Right lobe of liver (tissue), 6 donors: ENCODE measurements at regions not wholly inside any gene's neighbourhood (a gene's known extent, or its start where the extent isn't known, plus 50 kb on each side); places are given as distances from the start of the nearest gene placed in this dataset.

ENCODE experiments used
- ATAC-seq, 4 donors: fragments of 200-7000 bp; cut with Tn5 transposase; one replicate each; pipeline ENCODE4 v1.9.1; 2020; ENCODE audit warnings: mild to moderate bottlenecking in 4 of 4, moderate library complexity in 4 of 4
- DNase-seq, 3 donors: peaks; one replicate each; pipeline ENCODE4 v3.0.0-alpha.2; 2020
- H3K27ac ChIP-seq, 3 donors: fragments of 200-600 bp; one replicate each; pipeline ENCODE4 v1.8.0; 2022
- H3K27me3 ChIP-seq, 2 donors: fragments of 200-600 bp; one replicate each; pipeline ENCODE4 v1.8.0; 2022
- H3K36me3 ChIP-seq, 4 donors: fragments of 200-600 bp; sonication (generic) in 1 of 4; one replicate each; pipeline versions ENCODE4 v1.5.1 to v1.8.0; 2017 to 2022; ENCODE audit warnings: control low read depth in 1 of 4
- H3K4me1 ChIP-seq, 4 donors: fragments of 200-600 bp; sonication (generic) in 1 of 4; one replicate each; pipeline versions ENCODE4 v1.5.1 to v1.8.0; 2017 to 2022; ENCODE audit warnings: control low read depth in 1 of 4
- H3K4me3 ChIP-seq, 3 donors: fragments of 200-600 bp; one replicate each; pipeline ENCODE4 v1.8.0; 2022
- H3K9me3 ChIP-seq, 4 donors: fragments of 200-600 bp; sonication (generic) in 1 of 4; one replicate each; pipeline versions ENCODE4 v1.5.1 to v1.8.0; 2017 to 2022; ENCODE audit warnings: control low read depth in 1 of 4
- POLR2A ChIP-seq: fragments of 450-650 bp; IDR thresholded peaks from one replicate; pipeline ENCODE4 v1.6.1; 2017; ENCODE audit warnings: antibody characterized with exemption, mild to moderate bottlenecking
- WGBS: methylation state at CpG from one replicate; pipeline ENCODE4 v1.1.6; 2018; ENCODE audit warnings: low coverage, low lambda C conversion rate; ENCODE audit not compliant: insufficient coverage; ENCODE audit errors: missing lambda C conversion rate; 5-methylcytosine and 5-hydroxymethylcytosine counted together
- intact Hi-C, 2 donors: fragments of 100-400 bp; cut with DNase I; formaldehyde crosslinking; loops; one replicate each; pipeline versions ENCODE4 v1.11.2 to v1.14.1; 2022
- TF ChIP-seq, protein P1 (sequence below), 4 donors: fragments of 200-600 bp in 3 of 4; fragments of 450-650 bp in 1 of 4; IDR thresholded peaks; one replicate each; pipeline versions ENCODE4 v1.5.1 to v1.8.0; 2016 to 2022; ENCODE audit warnings: antibody characterized with exemption in 4 of 4, mild to moderate bottlenecking in 2 of 4
- donor health status: DM: no; HTN: yes; CAD: no.
- donor health status: DM: no; HTN: no; CAD: no.
- donor health status: DM: no; HTN: no; CAD: no.
- donor health status: DM: no; HTN: yes; CAD: no.
- donor health status: DM: no; HTN: yes; CAD: no.

DNA sequence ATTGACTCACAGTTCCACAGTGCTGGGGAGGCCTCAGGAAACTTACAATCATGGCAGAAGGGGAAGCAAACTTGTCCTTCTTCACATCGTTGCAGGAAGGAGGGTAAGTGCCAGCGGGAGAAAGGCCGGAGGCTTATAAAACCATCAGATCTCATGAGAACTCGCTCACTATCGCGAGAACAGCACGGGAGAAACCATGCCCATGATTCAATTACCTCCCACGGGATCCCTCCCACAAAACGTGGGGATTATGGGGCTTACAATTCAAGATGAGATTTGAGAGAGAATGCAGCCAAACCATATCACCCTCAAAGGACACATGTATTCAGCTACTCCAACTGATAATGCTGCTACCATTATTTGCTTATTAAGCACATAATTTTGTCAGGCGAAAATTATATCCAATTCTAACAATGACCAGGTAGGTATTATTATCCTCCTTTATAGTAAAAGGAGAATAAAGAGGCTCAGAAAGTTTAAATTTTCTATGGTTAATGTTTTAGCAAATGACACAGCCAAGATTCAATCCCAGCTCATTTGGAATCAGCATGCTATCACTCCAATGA is 327.2 kb upstream of the CDIN1 start:
- no peak for ATAC-seq
- Histone ChIP-seq H3K4me3 (no peak overlapping the region), H3K27ac (no peak overlapping the region), H3K9me3 (no peaks in the 10 kb centered on the region), H3K36me3 (no peaks in the 10 kb centered on the region), H3K27me3 (no peaks in the 10 kb centered on the region), H3K4me1 (no peaks in the 10 kb centered on the region)
- no peak for DNase-seq
- intact Hi-C loops = no loop called here
- WGBS = 66% methylated on average over 6 of the region's 10 CpGs
- TF ChIP-seq, protein P1, sequence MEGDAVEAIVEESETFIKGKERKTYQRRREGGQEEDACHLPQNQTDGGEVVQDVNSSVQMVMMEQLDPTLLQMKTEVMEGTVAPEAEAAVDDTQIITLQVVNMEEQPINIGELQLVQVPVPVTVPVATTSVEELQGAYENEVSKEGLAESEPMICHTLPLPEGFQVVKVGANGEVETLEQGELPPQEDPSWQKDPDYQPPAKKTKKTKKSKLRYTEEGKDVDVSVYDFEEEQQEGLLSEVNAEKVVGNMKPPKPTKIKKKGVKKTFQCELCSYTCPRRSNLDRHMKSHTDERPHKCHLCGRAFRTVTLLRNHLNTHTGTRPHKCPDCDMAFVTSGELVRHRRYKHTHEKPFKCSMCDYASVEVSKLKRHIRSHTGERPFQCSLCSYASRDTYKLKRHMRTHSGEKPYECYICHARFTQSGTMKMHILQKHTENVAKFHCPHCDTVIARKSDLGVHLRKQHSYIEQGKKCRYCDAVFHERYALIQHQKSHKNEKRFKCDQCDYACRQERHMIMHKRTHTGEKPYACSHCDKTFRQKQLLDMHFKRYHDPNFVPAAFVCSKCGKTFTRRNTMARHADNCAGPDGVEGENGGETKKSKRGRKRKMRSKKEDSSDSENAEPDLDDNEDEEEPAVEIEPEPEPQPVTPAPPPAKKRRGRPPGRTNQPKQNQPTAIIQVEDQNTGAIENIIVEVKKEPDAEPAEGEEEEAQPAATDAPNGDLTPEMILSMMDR (IDR thresholded peaks at IDR 0.05) = no peak
- no peak for TF ChIP-seq POLR2A

DNA sequence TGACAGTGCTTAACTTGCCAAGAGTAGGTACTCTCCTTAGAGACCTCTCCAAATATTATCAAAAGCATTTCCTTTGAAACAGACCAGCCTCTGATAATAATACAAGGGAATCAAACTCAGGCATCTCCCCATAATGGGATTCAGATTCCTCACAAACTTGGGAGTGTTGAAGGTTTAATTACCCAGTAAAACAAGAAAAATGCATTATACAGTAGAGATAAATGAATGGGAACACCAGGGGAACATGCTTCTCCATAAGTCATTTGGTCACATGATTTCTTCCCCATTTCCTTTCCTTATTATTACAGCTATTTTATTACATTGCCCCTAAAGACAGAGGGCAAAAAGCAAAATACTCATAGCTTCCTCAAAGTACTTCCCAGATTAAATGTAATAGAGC is 325.0 kb upstream of the CDIN1 start:
- DNase-seq = no peak
- Histone ChIP-seq H3K4me3 (no peak overlapping the region), H3K4me1 (no peaks in the 10 kb centered on the region), H3K27ac (no peak overlapping the region), H3K36me3 (no peaks in the 10 kb centered on the region), H3K27me3 (no peaks in the 10 kb centered on the region), H3K9me3 (no peaks in the 10 kb centered on the region)
- no peak for ATAC-seq
- intact Hi-C loops = no loop called here
- TF ChIP-seq, protein P1 (IDR thresholded peaks at IDR 0.05) = no peak
- TF ChIP-seq POLR2A = no peak

DNA sequence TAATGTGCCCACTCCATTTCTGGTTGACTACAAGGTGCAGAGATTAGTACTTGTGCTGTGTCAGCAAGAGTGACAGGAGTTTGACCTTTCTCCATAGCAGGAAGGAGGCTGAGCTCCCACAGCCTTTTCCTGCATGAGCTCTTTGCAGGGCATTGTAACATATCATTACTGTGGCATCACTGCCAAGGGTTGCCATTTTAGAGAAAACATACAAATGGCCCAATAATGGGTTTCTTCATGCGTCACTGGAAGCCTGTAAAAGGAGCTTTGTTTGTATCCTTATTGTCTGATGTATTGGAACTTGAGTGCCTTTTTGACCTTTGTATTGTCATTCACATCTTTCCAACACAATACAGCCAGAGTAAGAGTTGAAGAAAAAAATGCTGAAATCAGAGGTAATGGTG is 323.0 kb upstream of the CDIN1 start:
- DNase-seq (no peak), ATAC-seq (no peak)
- Histone ChIP-seq H3K9me3 (no peaks in the 10 kb centered on the region), H3K4me1 (no peaks in the 10 kb centered on the region), H3K4me3 (no peak overlapping the region), H3K36me3 (no peaks in the 10 kb centered on the region), H3K27ac (no peak overlapping the region), H3K27me3 (no peaks in the 10 kb centered on the region)
- intact Hi-C loops = no loop called here
- no peak for TF ChIP-seq POLR2A
- TF ChIP-seq, protein P1 (IDR thresholded peaks at IDR 0.05) = no peak
- 81% methylated on average over 1 of the region's 1 CpG for WGBS

DNA sequence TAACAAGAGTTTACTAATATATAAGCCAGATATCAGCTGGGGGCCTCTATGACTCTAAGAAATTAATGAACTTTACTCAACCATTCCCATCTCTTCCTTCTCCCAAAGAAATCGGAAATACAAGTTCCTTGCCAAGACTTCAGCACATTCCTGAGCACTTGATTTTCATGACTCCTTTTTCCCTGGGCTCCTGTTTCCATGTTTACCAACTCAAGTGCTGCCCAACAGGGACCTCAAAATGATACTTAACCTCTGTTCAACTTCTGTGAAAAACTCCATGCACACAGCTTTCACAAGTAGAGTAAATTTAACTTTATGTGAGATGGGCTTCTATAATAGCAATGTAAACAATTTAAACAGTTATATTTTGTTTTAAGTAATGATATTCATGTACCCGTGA is 315.8 kb upstream of the CDIN1 start:
- H3K27ac ChIP-seq = no peak overlapping the region
- no peaks in the 10 kb centered on the region for H3K36me3 ChIP-seq
- 61% methylated on average over 2 of the region's 2 CpGs for WGBS
- no peaks in the 10 kb centered on the region for H3K4me1 ChIP-seq
- no peaks in the 10 kb centered on the region for H3K27me3 ChIP-seq
- ATAC-seq = no peak
- no peak overlapping the region for H3K4me3 ChIP-seq
- DNase-seq = no peak
- intact Hi-C loops = no loop called here
- H3K9me3 ChIP-seq = no peaks in the 10 kb centered on the region
- TF ChIP-seq, protein P1 (IDR thresholded peaks at IDR 0.05) = no peak
- no peak for TF ChIP-seq POLR2A

DNA sequence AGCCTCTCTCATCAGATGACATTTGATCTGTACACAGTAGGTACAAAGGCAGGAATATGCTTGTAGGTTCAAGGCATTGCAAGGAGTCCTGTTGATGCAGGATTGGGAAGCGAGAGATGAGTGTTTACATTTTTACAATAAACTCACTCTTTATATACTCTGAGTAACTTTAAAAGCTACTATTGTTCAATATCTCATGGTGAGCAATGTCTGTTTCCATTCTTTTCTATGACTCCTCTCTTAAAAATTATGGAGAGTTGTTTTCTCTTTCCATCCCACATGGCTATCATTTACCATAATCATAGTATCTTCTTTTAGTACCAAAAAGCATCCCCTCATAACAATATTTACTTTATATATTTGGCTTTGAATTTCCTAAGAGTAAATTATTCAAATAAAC is 314.0 kb upstream of the CDIN1 start:
- ATAC-seq (no peak), DNase-seq (no peak)
- TF ChIP-seq POLR2A = no peak
- TF ChIP-seq, protein P1 (IDR thresholded peaks at IDR 0.05) = no peak
- Histone ChIP-seq H3K27me3 (no peaks in the 10 kb centered on the region), H3K27ac (no peak overlapping the region), H3K36me3 (no peaks in the 10 kb centered on the region), H3K4me1 (no peaks in the 10 kb centered on the region), H3K4me3 (no peak overlapping the region), H3K9me3 (no peaks in the 10 kb centered on the region)
- WGBS = 72% methylated on average over 1 of the region's 1 CpG
- intact Hi-C loops = no loop called here
